ENCODE measurements at regions not wholly inside any gene's neighbourhood (a gene's known extent, or its start where the extent isn't known, plus 50 kb on each side); places are given as distances from the start of the nearest gene placed in this dataset.

DNA sequence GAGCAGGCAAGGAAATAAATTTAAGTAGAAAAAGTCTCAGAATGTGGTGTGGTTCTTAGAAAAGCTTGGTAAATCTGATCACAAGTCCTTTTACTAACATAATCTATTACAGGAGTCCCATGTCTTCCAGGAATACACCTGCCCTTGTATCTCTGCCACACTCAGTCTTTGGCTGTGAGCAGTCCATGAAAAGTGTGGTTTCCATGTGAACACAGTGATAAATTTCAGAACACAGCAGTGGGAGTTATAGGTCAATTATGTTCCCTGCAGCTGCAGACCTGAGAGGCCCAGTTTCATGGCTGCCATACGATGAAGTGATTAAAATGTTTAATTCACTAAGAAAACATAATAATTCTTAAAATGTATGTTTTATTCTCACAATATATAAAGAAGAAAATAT is 366.9 kb upstream of the STAC start:
- TF ChIP-seq, protein P1, sequence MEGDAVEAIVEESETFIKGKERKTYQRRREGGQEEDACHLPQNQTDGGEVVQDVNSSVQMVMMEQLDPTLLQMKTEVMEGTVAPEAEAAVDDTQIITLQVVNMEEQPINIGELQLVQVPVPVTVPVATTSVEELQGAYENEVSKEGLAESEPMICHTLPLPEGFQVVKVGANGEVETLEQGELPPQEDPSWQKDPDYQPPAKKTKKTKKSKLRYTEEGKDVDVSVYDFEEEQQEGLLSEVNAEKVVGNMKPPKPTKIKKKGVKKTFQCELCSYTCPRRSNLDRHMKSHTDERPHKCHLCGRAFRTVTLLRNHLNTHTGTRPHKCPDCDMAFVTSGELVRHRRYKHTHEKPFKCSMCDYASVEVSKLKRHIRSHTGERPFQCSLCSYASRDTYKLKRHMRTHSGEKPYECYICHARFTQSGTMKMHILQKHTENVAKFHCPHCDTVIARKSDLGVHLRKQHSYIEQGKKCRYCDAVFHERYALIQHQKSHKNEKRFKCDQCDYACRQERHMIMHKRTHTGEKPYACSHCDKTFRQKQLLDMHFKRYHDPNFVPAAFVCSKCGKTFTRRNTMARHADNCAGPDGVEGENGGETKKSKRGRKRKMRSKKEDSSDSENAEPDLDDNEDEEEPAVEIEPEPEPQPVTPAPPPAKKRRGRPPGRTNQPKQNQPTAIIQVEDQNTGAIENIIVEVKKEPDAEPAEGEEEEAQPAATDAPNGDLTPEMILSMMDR (conservative IDR thresholded peaks at IDR 0.05; ENCODE audit: low read length), result no peak
- TF ChIP-seq EZH2phosphoT487 (IDR thresholded peaks at IDR 0.05; ENCODE audit: borderline replicate concordance), result no peak
